ENCODE measurements at regions not wholly inside any gene's neighbourhood (a gene's known extent, or its start where the extent isn't known, plus 50 kb on each side); places are given as distances from the start of the nearest gene placed in this dataset.

DNA sequence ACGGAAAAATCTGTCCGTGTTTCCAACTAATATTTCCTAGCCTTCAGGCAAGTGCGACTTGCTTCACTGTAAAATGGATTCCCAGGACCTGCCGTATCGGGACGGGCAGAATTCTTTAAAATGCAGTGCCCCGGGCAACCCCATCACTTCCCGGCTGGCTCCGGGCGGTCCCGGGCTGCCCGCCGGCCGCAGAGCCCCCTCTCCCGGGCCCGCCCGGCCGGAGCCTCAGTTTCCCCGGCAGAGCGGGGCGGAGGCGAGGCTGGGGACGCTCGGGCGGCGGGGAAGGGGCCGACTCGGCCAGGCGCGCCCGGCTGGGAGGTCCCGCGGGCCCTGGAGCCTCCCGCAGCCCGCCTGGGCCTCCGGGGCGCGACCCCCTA, 84.2 kb upstream of the WNT7B start:
- WGBS, 2 donors (ENCODE audit: low coverage in 1 of 2) = 75 to 92% methylated on average over 2 to 4 of the region's 38 CpGs
- Histone ChIP-seq H3K27ac (peak overlapping the region; percentile 22 to 100 (median 98)), H3K9me3 (no peaks in the 10 kb centered on the region), H3K27me3 (no peaks in the 10 kb centered on the region), H3K4me1 (peaks cover 7 to 100% (median 70%) of the 10 kb centered on the region in 3 donors), H3K4me3 (peak overlapping the region in 1 of 2 donors; percentile 12), H3K36me3 (peaks cover 0 to 7% of the 10 kb centered on the region in 2 donors)
- no peak for ATAC-seq
- TF ChIP-seq, protein P1, sequence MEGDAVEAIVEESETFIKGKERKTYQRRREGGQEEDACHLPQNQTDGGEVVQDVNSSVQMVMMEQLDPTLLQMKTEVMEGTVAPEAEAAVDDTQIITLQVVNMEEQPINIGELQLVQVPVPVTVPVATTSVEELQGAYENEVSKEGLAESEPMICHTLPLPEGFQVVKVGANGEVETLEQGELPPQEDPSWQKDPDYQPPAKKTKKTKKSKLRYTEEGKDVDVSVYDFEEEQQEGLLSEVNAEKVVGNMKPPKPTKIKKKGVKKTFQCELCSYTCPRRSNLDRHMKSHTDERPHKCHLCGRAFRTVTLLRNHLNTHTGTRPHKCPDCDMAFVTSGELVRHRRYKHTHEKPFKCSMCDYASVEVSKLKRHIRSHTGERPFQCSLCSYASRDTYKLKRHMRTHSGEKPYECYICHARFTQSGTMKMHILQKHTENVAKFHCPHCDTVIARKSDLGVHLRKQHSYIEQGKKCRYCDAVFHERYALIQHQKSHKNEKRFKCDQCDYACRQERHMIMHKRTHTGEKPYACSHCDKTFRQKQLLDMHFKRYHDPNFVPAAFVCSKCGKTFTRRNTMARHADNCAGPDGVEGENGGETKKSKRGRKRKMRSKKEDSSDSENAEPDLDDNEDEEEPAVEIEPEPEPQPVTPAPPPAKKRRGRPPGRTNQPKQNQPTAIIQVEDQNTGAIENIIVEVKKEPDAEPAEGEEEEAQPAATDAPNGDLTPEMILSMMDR (IDR thresholded peaks at IDR 0.05) = no peak
- TF ChIP-seq EP300 (IDR thresholded peaks at IDR 0.05) (no peak), POLR2A (IDR thresholded peaks at IDR 0.05) (no peak), POLR2AphosphoS5 (IDR thresholded peaks at IDR 0.05) (no peak)

- H3K36me3 ChIP-seq = peaks cover 0 to 7% of the 10 kb centered on the region in 2 donors
- peaks cover 7 to 100% (median 72%) of the 10 kb centered on the region in 3 donors for H3K4me1 ChIP-seq
- no peaks in the 10 kb centered on the region for H3K27me3 ChIP-seq
- H3K9me3 ChIP-seq = no peaks in the 10 kb centered on the region
- H3K4me3 ChIP-seq = peak overlapping the region in 1 of 2 donors; percentile 12
- WGBS, 2 donors (ENCODE audit: low coverage in 1 of 2) = 60% methylated on average over 1 of the region's 79 CpGs
- peak overlapping the region; percentile 98 to 100 (median 99) for H3K27ac ChIP-seq
- no peak for ATAC-seq
- TF ChIP-seq, protein P1 (IDR thresholded peaks at IDR 0.05) = no peak
- TF ChIP-seq POLR2A (IDR thresholded peaks at IDR 0.05) (no peak), POLR2AphosphoS5 (IDR thresholded peaks at IDR 0.05) (no peak), EP300 (IDR thresholded peaks at IDR 0.05) (no peak)
Measured at GRCh38 chr22:46061501-46062231, 84.7 kb upstream of the WNT7B start.

GRCh38 chr22:46062232-46062615, 85.3 kb upstream of the WNT7B start:
- Histone ChIP-seq H3K9me3 (no peaks in the 10 kb centered on the region), H3K4me3 (no peak overlapping the region), H3K36me3 (peaks cover 0 to 7% of the 10 kb centered on the region in 2 donors), H3K27me3 (no peaks in the 10 kb centered on the region), H3K4me1 (peaks cover 7 to 100% (median 70%) of the 10 kb centered on the region in 3 donors), H3K27ac (peak overlapping the region; percentile 98 to 100 (median 99))
- ATAC-seq = no peak
- 50 to 76% methylated on average over 7 to 13 of the region's 13 CpGs for WGBS, 2 donors (ENCODE audit: low coverage in 1 of 2)
- no peak for TF ChIP-seq POLR2A (IDR thresholded peaks at IDR 0.05)
- TF ChIP-seq, protein P1 (IDR thresholded peaks at IDR 0.05) = no peak
- TF ChIP-seq POLR2AphosphoS5 (IDR thresholded peaks at IDR 0.05) = no peak
- TF ChIP-seq EP300 (IDR thresholded peaks at IDR 0.05) = no peak

GRCh38 chr22:46062971-46063631, 86.1 kb upstream of the WNT7B start:
- Histone ChIP-seq H3K27ac (peak overlapping the region; percentile 98 to 100 (median 99)), H3K4me1 (peaks cover 7 to 100% (median 68%) of the 10 kb centered on the region in 3 donors), H3K36me3 (peaks cover 0 to 7% of the 10 kb centered on the region in 2 donors), H3K27me3 (no peaks in the 10 kb centered on the region), H3K9me3 (no peaks in the 10 kb centered on the region), H3K4me3 (no peak overlapping the region)
- WGBS, 2 donors (ENCODE audit: low coverage in 1 of 2) = 45 to 72% methylated on average over 4 to 6 of the region's 15 CpGs
- TF ChIP-seq POLR2AphosphoS5 (IDR thresholded peaks at IDR 0.05) = no peak
- TF ChIP-seq, protein P1 (IDR thresholded peaks at IDR 0.05) = no peak
- no peak for TF ChIP-seq POLR2A (IDR thresholded peaks at IDR 0.05)
- no peak for TF ChIP-seq EP300 (IDR thresholded peaks at IDR 0.05)
- ATAC-seq = no peak

Data from gastroesophageal sphincter (tissue), 4 donors.